ENCODE measurements at regions not wholly inside any gene's neighbourhood (a gene's known extent, or its start where the extent isn't known, plus 50 kb on each side); places are given as distances from the start of the nearest gene placed in this dataset.

DNA sequence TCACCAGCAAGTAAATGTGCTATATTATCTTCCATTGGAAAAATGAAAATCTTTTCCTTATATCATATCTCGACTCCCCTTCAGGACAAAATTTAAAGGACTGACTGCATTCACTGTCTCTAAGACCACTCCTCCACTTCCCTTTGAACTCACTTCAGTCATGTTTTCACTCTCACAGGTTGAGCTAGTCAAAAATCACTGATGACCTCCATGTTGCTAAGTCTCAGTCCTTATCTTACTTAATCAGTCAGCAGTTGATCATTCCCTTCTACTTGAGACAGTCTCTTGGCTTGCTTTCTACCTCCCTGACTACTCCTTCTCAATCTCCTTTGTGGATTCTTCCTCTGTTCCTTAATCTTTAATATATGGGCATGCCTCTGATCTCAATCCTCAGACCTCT lies 117.0 kb upstream of the LSM6 start:
- WGBS, 2 donors (ENCODE audit: low coverage in 1 of 2), result 67 to 82% methylated on average over 1 of the region's 1 CpG
- H3K4me3 ChIP-seq, result no peak overlapping the region
- H3K27me3 ChIP-seq, result no peaks in the 10 kb centered on the region
- H3K27ac ChIP-seq, result no peak overlapping the region
- H3K4me1 ChIP-seq, result no peaks in the 10 kb centered on the region
- no peak for DNase-seq
- in situ Hi-C loops (cut with MboI; ENCODE audit: low pct_ligation_motif_present in 1 of 4, low pct_unique_long_range_greater_than_20kb in 1 of 4, low sequenced_read_pairs in 3 of 4), result no loop called here
- H3K36me3 ChIP-seq, result no peaks in the 10 kb centered on the region
- intact Hi-C loops (cut with DNase I; ENCODE audit: low total_unique reads), result no loop called here
- TF ChIP-seq, protein P1, sequence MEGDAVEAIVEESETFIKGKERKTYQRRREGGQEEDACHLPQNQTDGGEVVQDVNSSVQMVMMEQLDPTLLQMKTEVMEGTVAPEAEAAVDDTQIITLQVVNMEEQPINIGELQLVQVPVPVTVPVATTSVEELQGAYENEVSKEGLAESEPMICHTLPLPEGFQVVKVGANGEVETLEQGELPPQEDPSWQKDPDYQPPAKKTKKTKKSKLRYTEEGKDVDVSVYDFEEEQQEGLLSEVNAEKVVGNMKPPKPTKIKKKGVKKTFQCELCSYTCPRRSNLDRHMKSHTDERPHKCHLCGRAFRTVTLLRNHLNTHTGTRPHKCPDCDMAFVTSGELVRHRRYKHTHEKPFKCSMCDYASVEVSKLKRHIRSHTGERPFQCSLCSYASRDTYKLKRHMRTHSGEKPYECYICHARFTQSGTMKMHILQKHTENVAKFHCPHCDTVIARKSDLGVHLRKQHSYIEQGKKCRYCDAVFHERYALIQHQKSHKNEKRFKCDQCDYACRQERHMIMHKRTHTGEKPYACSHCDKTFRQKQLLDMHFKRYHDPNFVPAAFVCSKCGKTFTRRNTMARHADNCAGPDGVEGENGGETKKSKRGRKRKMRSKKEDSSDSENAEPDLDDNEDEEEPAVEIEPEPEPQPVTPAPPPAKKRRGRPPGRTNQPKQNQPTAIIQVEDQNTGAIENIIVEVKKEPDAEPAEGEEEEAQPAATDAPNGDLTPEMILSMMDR (IDR thresholded peaks at IDR 0.05), result no peak
- TF ChIP-seq POLR2A (IDR thresholded peaks at IDR 0.05) (no peak), EP300 (IDR thresholded peaks at IDR 0.05; ENCODE audit: low read depth) (no peak), POLR2AphosphoS5 (IDR thresholded peaks at IDR 0.05) (no peak)
- H3K9me3 ChIP-seq, result no peaks in the 10 kb centered on the region

DNA sequence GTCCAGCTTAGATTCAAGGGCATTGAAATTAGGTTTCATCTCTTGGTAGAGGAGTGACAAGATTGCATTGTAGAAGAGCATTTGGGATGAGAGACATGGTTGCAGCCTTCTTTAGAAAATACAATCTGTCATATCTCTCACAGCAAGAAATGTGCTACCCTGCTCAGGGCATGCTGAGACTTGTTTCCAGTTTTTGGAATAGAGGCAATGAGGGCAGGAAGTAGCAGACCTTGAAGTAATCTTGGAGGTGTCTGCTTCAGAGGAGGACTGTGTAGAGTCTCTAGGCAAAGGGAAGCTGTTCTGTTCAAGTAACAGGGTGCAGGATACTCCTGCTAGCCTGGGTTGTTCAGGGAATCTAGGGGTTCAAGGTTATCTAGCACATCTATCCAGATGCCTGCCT lies 116.1 kb upstream of the ZNF827 start:
- Histone ChIP-seq H3K4me1 (no peaks in the 10 kb centered on the region), H3K27ac (no peak overlapping the region), H3K36me3 (no peaks in the 10 kb centered on the region), H3K4me3 (no peak overlapping the region), H3K9me3 (no peaks in the 10 kb centered on the region), H3K27me3 (no peaks in the 10 kb centered on the region)
- DNase-seq, result no peak
- TF ChIP-seq EP300 (IDR thresholded peaks at IDR 0.05; ENCODE audit: low read depth) (no peak), POLR2AphosphoS5 (IDR thresholded peaks at IDR 0.05) (no peak), POLR2A (IDR thresholded peaks at IDR 0.05) (no peak)
- TF ChIP-seq, protein P1 (IDR thresholded peaks at IDR 0.05), result no peak
- in situ Hi-C loops (cut with MboI; ENCODE audit: low pct_ligation_motif_present in 1 of 4, low pct_unique_long_range_greater_than_20kb in 1 of 4, low sequenced_read_pairs in 3 of 4), result no loop called here
- intact Hi-C loops (cut with DNase I; ENCODE audit: low total_unique reads), result no loop called here

DNA sequence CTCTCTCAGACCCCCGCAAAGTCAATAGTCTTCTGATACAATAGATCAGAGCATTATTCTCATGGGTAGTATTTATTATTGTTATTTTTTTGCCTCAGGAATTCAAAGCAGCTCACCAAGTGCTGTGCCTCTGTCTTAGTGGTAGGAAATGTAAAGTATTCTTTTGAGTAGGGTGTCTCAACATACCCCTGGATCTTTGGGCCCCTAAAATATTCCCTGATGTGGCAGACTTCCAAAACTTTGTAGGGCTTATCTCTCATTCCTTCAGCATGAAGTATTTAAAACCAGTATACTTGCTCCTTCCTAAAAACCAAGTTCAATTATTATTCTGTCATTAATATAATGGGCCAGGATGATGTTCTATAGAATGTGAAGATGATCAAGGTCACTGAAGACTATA lies 115.3 kb upstream of the ZNF827 start:
- TF ChIP-seq POLR2AphosphoS5 (IDR thresholded peaks at IDR 0.05), result no peak
- TF ChIP-seq, protein P1 (IDR thresholded peaks at IDR 0.05), result no peak
- TF ChIP-seq EP300 (IDR thresholded peaks at IDR 0.05; ENCODE audit: low read depth), result no peak
- no peak for TF ChIP-seq POLR2A (IDR thresholded peaks at IDR 0.05)
- H3K4me1 ChIP-seq, result no peaks in the 10 kb centered on the region

DNA sequence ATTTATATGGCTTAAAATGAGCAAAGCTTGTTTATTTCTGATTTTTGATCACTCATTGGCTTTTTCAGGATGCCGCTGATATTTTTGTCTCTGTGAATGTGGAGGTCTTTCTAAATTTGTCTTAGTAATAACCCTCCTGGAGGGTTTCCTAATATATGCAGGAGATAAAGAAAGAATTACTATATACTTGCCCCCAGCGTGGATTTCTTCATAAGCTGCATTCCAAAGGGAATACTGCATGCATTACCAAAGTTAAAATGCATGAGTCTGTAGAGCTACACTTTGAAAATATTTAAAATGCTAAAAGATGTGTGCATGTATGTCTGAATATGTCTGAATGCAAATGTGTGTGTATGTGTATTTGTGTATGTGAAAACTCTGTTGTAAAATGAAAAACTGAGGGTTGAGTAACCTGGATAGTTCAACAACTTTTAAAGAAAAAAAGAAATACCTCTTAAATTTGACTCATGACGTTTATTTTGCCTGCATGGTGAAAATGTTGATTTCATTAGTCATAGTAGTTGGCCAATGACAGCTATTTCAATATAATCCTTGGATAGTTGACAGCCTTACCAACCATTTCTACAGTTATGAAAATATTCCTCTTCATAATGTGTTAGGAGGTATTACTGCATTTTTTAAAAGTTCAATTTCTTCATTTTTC lies 113.2 kb upstream of the ZNF827 start:
- TF ChIP-seq EP300 (IDR thresholded peaks at IDR 0.05; ENCODE audit: low read depth) (no peak), POLR2A (IDR thresholded peaks at IDR 0.05) (no peak), POLR2AphosphoS5 (IDR thresholded peaks at IDR 0.05) (no peak)
- TF ChIP-seq, protein P1 (IDR thresholded peaks at IDR 0.05), result no peak
- Histone ChIP-seq H3K27ac (no peak overlapping the region), H3K4me1 (no peaks in the 10 kb centered on the region), H3K27me3 (no peaks in the 10 kb centered on the region), H3K4me3 (no peak overlapping the region), H3K36me3 (no peaks in the 10 kb centered on the region), H3K9me3 (no peaks in the 10 kb centered on the region)
- intact Hi-C loops (cut with DNase I; ENCODE audit: low total_unique reads), result no loop called here
- no peak for DNase-seq
- 79 to 80% methylated on average over 3 of the region's 3 CpGs for WGBS, 2 donors (ENCODE audit: low coverage in 1 of 2)
- in situ Hi-C loops (cut with MboI; ENCODE audit: low pct_ligation_motif_present in 1 of 4, low pct_unique_long_range_greater_than_20kb in 1 of 4, low sequenced_read_pairs in 3 of 4), result no loop called here

More for the DNA sequence above, 115.3 kb upstream of the ZNF827 start:
- no peak for DNase-seq
- Histone ChIP-seq H3K4me3 (no peak overlapping the region), H3K36me3 (no peaks in the 10 kb centered on the region), H3K9me3 (no peaks in the 10 kb centered on the region), H3K27me3 (no peaks in the 10 kb centered on the region), H3K27ac (no peak overlapping the region)
- in situ Hi-C loops (cut with MboI; ENCODE audit: low pct_ligation_motif_present in 1 of 4, low pct_unique_long_range_greater_than_20kb in 1 of 4, low sequenced_read_pairs in 3 of 4) (no loop called here), intact Hi-C loops (cut with DNase I; ENCODE audit: low total_unique reads) (no loop called here)
- 97% methylated on average over 1 of the region's 1 CpG; no CpG with 5 or more reads in 1 of the 2 donors for WGBS, 2 donors (ENCODE audit: low coverage in 1 of 2)
